ENCODE measurements at regions not wholly inside any gene's neighbourhood (a gene's known extent, or its start where the extent isn't known, plus 50 kb on each side); places are given as distances from the start of the nearest gene placed in this dataset.
"Not testable (repeated sequence)": the region's sequence is repeated elsewhere in the genome, so short reads cannot be mapped to it uniquely, and the experiment has no call there.

DNA sequence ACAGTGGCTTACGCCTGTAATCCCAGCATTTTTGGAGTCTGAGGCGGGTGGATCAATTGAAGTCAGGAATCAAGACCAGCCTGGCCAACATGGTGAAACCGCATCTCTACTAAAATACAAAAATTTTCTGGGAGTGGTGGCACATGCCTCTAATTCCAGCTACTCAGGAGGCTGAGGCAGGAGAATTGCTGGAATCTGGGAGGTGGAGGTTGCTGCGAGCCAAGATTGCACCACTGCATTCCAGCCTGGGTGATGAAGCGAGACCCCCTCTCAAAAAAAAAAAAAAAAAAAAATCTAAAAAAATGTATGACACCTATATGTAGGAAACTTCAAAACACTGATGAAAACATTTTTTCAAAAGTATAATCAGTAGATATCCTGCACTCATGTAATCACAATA, 242.7 kb upstream of the CHORDC1 start:
- DNase-seq = no peak

DNA sequence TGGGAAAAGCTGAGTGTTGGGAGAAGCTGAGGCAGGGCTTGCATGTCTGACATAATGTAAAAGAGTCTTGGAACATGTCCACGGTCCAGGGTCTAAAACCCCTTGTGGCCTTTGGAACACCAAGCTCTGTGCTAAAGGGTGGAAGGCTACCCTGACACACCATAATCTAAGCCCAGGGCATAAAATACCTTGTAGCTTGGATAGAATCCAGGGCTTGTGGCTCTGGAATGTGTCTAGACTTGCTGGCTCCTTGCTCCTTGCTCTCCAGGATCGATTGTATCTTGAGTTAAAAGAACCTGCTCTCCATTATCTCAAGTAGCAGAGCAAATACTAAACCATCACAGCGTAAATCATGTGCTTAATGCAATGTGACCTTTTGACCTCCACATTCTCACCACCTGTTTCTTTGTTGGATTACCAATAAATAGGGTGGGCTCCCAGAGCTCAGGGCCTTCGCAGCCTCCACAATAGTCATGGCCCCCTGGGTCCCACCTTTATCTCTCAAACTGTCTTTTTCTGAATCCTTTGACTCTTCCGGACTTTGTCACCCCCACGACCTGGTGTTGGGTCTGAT, 232.6 kb upstream of the CHORDC1 start:
- not testable (repeated sequence) for DNase-seq

DNA sequence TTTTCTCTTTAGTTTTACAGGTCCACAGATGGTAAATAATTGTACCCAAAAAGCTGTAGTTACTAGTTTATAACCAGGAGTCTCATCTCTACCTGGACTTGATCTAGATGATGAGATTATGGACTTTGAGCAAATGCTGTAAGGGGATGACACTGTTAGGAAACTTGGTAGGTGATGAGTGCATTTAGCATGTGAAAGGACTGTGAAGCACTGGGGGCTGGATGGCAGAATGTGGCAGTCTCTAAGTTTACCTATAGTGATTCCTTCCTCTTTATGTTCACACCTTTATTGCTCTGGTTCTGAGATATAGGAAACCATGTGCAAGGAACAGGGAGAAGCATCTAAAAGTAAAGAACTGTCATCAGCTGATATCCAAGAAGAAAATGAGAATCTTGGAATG, 230.7 kb upstream of the CHORDC1 start:
- no peak for DNase-seq

DNA sequence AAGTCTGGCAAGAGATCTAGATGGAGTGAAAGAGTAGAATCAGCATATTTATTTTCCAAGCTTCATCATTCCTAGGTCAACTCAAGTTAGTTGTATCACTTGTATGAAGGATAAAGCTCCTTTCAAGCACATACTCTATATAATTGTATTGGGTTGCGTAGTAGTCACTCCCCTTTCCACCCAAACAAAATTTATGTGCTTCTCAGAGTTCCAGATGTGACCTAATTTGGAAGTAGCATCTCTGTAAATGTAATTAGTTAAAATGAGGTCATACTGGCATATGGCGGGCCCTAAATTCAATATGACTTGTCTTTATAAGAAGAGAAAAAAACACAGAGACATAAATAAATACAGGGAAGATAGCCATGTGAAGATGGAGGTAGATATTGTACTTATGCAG, 226.8 kb upstream of the CHORDC1 start:
- no peak for DNase-seq

DNA sequence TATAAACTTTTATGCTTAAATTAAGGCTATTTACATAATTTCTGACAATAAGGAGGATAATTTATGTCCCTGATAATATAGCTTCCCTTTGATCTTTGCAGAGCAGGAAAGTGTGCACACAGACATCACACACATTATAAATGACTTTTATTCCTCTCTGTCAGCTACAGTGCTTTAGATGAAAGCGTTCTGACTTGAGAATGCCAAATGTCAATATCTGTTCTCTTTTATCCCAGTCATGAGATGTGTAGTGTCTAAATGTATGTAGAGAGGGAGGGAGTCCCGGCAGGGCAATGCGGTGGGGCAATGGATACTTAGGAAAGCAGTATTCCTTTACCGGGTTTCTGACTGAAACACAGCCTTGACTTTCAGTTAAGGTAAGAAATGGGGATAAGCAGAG, 225.4 kb upstream of the CHORDC1 start:
- DNase-seq = no peak

DNA sequence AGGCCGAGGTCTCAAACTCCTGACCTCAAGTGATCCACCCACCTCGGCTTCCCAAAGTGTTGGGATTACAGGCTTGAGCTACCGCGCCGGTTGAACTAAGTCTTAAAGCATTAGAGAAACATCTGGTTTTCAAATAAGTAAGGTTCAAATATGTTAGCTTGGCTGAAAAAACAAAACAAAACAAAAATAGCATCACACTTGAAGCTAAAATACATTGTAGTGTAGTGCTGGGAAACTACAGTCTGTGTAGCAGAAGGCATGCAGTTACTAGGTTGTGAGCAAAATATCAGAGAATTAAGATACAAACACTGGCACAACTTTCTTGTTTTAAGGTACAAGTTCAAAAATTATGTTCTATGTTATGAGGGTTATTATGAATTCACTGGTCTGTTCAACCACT, 224.8 kb upstream of the CHORDC1 start:
- no peak for DNase-seq

DNA sequence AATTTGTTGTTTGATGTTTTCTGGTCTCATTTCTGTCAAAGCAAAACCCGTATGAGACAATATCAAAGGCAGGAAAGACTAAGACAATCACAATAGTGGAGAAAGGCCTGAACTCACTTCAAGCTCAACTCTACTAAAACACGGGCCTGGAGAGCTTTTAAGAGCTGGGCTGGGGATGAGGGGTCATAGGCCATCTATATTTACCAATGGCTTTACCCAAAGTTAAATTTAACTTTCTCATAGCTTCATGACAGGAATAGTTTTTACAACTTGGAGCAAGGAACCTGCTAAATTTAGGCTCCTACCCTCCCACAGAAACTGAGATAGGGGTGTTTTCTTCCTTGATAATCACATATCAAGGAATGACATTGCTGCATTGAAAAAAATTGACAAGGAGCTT, 223.4 kb upstream of the CHORDC1 start:
- DNase-seq = no peak

DNA sequence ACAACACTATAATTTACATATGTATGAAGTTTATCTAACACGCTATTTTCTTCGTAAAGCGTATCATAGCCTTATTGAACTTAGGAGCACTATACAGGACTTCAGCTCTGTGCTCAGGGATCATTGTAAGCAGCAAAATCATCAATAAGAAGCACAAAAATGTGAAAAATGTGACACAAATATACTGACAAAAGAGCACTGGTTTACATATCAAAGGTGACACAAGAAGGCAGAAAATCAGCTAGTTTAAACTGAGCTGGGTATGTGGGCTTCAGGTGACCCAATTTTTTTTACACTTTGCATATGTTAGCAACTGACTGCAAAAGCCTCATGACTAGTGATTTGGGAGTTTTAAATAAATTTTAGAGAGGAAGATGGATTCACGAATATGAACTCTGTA, 215.2 kb upstream of the CHORDC1 start:
- DNase-seq = no peak

DNA sequence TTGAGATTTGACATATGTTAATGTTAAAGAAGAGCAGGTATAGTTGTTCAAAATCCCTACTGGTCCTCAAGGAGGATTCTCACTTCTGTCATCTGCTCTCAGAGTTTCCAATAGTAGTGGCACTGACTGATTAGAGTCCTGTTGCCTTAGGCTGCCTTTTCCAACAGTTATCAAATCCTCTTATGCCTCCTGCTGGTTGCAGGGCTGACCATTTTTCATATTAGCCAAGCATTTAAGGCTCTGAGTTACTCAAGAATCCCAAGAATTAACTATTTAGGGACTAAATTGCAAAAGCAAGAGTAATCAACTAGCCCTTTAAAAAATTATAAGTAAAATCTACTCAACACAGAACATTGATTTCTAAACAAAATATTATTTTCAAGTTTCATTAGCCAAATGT, 212.0 kb upstream of the CHORDC1 start:
- DNase-seq = no peak

DNA sequence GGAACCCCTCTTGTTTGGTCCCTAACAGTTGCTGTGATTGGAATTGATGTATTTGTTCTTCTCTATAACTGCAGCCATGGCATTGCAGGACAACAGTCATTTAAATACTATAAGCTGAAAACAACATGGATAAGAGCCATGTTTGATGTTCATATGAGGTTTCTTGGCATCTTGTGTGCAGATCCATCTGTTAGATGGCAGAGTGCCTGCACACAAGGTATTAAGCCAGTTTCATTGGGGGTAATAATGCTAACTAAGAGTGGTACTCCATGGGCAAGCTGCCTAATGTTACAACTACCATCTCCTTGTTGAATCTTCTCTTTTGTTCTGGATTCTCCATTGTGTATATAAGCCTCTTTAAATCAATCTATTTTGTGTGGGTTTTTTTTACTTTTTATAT, 206.0 kb upstream of the CHORDC1 start:
- no peak for DNase-seq

DNA sequence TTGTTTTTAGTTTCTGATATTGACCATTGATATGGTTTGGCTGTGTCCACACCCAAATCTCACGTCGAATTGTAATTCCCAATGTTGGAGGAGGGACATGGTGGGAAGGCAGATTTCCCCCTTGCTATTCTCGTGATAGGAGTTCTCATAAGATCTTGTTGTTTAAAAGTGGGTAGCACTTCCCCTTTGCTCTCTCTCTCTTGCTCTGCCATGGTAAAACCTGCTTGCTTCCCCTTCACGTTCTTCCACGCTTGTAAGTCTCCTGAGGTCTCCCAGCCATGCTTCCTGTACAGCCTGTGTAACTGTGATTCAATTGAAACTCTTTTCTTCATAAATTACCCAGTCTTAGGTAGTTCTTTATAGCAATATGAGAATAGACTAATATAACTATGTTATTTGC, 203.6 kb upstream of the CHORDC1 start:
- DNase-seq = no peak

DNA sequence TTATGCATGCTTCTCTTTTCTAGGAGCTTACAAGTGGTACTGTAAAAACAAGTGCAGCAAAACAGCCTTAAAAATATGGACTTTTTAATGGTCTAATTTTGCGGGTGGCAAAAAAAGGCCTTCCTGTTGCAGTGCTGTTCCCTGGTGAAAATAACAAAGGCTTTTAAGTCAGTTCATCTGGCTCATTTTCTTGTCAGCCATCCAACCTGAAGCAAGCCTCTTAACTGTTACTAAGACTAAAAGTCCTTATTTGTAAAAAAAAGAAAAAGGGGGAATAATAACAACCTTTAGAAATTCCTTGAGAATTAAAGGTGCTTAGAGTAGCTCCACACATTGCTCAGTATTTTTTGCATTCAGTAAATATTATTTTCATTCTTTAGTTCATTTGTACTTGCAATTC, 200.5 kb upstream of the CHORDC1 start:
- DNase-seq = no peak

DNA sequence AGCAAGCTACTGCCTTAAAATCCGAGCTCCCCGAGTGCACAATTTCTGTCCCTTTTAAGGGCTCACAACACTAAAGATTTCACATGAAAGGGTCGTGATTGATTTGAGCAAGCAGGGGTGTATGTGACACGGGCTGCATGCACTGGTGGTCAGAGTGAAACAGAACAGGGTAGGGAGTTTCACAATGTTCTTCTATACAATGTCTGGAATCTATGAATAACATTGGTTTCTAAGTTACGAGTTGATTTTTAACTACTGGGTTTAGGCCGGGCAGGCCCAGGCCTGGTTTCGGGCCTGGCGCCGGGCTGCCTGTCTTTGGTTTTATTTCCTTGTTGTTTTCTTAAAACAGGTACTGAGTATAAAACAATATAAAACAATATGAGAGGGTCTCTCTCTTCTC, 199.9 kb upstream of the CHORDC1 start:
- not testable (repeated sequence) for DNase-seq

DNA sequence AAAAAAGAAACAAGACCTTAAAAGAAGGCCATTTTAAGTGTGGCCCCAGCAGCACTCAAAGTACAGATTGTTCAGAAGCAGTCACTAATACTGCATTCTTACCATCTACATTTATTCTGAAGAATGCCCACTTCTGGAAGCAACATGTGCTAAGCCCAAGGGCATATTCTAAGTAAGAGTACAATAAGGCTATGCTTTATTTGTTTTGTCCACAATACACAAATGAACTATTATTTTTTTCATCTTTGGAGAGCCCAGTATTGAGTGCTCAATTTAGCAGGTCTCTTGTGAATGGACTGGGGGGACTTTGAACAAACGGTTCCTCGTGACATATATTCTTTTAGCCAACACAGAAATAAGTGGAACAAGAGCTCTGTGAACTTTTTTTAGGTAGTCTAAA, 191.4 kb upstream of the CHORDC1 start:
- DNase-seq = no peak

DNA sequence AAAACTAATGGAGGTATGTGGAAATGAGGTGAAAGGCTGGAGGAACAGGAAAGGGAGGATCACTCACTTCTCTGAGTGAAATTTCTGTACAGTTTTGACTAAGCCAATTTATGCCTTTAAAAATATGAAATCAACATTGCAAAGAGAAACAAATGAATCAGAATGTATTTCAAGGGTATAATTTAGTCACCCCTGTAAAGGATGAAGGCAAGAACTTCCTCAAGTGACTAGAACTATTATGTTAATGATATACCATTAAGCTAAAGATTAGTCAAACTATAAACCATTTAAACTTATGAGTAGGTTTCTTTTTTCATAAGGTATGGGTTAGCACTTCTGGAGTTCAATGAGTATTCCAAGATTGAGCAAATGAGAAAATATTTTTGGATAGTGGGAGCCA, 184.5 kb upstream of the CHORDC1 start:
- DNase-seq = no peak

DNA sequence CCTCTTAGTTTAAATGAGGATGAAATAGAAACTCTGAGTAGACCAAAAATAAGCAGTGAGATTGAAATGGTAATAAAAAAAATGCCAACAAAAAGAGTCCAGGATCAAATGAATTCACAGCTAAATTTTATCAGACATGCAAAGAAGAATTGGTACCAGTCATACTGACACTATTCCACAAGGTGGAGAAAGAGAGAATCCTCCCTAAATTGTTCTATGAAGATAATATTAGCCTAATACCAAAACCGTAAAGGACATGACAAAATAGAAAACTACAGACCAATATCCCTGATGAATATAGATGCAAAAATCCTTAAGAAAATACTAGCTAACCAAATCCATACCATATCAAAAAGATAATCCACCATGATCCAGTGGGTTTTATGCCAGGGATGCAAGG, 169.8 kb upstream of the CHORDC1 start:
- no peak for DNase-seq

DNA sequence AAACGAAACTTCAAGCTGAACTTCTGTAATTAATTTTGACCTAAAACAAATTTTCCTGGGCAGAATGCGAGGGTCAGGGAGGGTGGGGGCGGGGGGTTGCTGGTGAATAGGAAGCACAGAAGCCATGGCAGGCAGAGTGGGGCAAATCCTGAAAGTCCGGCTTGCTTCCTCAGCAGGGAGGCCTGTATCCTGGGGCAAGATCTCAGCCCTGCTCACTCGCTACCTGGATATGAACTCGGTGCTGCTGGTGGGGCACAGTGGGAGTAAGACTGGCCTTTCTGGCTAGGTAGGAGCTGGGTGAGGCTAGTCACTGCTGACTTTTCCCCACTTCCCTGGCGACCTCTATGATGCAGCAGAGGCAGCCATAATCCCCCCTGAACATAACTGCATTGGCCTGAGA, 168.9 kb upstream of the CHORDC1 start:
- DNase-seq = no peak

DNA sequence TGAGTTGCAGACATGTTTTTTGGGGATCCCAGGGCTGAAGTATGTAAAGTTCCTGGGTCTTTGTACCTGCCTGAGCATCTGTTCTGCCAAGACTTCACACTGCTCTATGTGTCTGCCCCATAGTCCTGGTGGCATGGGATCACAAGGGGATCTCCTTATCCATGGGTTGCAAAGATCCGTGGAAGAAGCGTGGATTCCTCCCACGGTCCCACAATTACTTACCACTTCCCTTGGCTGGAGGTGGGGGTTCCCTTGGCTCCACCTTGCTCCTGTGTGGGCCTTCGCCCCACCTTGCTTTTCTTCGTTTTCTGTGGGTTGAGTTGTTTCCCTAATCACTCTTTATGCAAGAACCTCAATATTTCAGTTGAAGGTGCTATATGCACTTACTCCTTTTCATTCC, 157.4 kb upstream of the CHORDC1 start:
- DNase-seq = no peak

DNA sequence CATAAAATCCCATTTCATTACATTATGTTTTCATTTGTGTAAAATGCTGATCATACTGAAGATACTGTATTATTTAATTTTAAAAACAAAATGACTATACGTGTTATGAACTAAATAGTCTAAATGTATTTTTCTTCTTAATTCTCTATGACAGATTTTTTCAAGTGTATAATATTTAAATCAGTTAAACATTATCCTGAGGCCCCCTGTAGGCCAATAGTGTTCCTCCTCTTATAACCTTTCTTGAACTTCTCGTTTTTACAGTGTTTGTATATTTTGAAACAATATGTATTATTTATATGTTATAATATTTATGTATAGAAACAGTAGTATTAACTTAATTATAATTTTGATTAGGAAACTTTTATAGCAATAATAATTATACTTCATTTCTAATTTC, 151.1 kb upstream of the CHORDC1 start:
- DNase-seq = no peak

DNA sequence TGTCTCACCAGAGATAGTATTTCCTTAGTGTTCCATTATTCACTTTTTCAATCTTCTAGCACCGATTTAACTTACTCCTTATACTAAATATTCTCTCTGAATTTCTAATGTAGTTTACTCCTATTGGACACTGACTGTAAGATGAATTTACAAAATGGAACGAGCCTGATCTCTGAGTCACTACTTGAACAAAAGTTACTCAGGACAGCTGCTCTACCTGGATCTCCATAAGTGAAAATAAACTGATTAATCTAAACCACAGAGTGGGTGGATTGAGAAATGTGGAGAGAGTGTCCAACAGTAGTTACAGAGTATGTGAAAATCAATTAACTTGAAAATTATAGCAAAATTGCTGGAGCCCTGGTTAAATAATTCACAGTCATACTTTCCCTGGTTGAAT, 141.7 kb upstream of the CHORDC1 start:
- DNase-seq = no peak

DNA sequence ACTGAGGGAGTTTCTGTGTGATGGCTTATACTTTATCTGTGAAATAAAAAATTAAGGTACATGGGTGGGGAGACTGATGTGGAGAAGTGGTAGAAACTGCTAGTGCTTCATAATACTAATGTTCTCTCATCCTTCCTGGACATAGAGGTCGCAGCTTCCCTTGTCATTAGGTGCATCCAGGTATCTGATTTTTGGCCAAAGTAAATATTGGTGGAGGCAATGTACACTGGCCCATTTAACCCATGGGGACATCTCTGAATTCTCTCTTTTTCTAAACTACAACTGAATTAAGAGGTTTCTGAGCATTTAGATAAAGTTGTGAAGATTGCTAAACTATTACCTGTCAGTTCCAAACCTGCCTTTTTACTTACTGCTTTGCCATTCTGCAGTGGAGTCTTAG, 140.9 kb upstream of the CHORDC1 start:
- DNase-seq = no peak

DNA sequence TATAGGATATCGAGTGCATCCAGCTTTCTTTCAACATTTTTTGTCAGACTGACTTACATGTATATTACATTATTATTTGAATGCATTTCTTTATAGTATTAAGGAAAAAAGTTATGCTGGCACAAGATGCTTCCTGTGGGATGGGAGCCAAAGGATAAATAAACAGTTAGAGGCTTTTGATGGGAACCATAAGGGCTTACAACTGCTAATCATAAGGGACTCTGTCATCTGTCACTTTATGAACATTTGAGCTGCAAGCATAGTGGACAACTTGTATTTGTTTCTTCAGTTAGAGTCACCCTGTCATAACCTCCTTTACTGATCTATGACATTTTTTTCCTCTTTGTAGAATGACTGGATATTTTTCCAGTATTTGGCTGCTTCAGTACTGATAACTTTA, 132.4 kb upstream of the CHORDC1 start:
- no peak for DNase-seq

DNA sequence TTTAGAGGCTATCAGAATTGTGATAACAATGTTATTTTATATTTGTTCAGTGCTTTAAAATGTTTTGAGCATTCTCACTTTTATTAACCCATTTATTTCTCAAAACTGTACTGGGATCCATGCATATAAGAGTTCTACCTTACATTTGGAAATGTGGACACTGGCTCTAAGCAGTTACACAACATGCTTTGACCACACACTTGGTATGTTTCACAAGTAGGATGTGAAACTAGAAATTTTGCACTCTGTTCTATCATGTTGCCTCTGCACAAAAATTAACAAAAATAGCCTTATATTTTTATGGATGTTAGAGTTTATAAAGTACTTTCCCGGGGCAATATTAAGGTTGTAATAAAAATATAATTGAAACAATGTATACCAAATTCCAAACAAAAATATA, 126.9 kb upstream of the CHORDC1 start:
- DNase-seq = no peak

DNA sequence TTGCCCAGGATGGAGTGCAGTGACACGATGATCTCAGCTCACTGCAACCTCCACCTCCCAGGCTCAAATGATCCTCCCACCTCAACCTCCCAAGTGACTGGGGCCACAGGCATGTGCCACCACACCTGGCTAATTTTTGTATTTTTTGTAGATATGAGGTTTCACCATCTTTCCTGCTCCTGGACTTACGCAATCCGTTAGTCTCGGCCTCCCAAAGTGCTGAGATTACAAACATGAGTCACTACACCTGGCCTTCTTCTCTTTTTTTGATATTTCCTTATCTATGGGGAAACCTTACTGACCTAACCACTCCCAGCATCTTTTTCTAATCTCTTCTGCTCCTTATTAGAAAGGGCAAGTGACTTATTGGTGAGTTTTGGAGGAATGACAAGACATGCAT, 121.7 kb upstream of the CHORDC1 start:
- no peak for DNase-seq

DNA sequence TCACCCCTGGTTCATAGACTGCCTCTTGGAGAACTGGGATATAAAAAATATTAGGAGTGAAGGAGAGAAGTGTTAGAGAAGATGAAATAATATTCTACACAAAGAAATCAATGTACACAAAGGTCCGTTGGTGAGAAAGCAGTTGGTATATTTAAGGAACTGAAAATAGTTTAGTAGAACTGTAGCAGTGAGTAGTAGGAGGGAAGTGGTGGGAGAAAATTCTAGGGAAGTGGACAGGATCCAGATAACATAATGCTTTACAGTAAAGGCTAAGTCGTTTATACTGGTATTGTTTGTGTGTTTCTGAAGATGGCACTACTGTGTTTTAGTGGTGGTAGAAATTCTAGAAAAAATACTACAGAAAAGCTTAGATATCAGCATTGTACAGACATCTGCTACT, 120.8 kb upstream of the CHORDC1 start:
- DNase-seq = no peak

DNA sequence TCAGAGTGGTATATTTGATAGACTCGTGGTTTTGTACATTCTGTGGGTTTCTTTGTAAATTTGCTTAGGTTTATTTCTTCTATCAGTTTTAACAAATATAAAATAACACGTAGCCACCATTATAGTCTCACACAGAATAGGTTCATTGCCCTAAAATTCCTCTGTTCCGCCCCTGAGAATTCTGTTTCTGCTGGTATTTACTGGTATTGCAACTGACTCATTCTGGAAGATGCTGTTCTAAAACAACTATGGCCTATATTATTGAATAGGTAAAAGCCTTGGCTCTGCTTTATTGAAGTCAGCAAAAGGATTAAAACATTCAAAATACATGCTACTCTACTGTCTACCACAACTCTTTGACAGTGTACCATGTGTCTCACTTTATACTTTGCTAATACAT, 119.1 kb upstream of the CHORDC1 start:
- DNase-seq = no peak
